ENCODE measurements at regions not wholly inside any gene's neighbourhood (a gene's known extent, or its start where the extent isn't known, plus 50 kb on each side); places are given as distances from the start of the nearest gene placed in this dataset.

- Mint-ChIP-seq H3K4me1 (ENCODE audit: low read depth) (no peaks in the 10 kb centered on the region), H3K4me3 (ENCODE audit: low read depth) (no peak overlapping the region), H3K27ac (no peak overlapping the region), H3K27me3 (ENCODE audit: low read depth) (peaks cover 11% of the 10 kb centered on the region), H3K36me3 (ENCODE audit: low read depth) (no peaks in the 10 kb centered on the region), H3K9me3 (no peaks in the 10 kb centered on the region)
- intact Hi-C loops (cut with micrococcal nuclease) = no loop called here
- no peak for DNase-seq (ENCODE audit: low spot score)
Observed at GRCh38 chr3:72301779-72302178, 516.8 kb upstream of the PROK2 start.

- Mint-ChIP-seq H3K27me3 (ENCODE audit: low read depth) (peaks cover 11% of the 10 kb centered on the region), H3K9me3 (no peaks in the 10 kb centered on the region), H3K4me3 (ENCODE audit: low read depth) (no peak overlapping the region), H3K4me1 (ENCODE audit: low read depth) (no peaks in the 10 kb centered on the region), H3K27ac (no peak overlapping the region), H3K36me3 (ENCODE audit: low read depth) (no peaks in the 10 kb centered on the region)
- DNase-seq (ENCODE audit: low spot score) = no peak
- intact Hi-C loops (cut with micrococcal nuclease) = no loop called here
Observed at GRCh38 chr3:72300621-72301020, 515.7 kb upstream of the PROK2 start.

- Mint-ChIP-seq H3K27me3 (ENCODE audit: low read depth) (peaks cover 6% of the 10 kb centered on the region), H3K4me1 (ENCODE audit: low read depth) (no peaks in the 10 kb centered on the region), H3K9me3 (no peaks in the 10 kb centered on the region), H3K4me3 (ENCODE audit: low read depth) (no peak overlapping the region), H3K27ac (no peak overlapping the region), H3K36me3 (ENCODE audit: low read depth) (no peaks in the 10 kb centered on the region)
- DNase-seq (ENCODE audit: low spot score) = no peak
- intact Hi-C loops (cut with micrococcal nuclease) = no loop called here
Observed at GRCh38 chr3:72299823-72300222, 514.9 kb upstream of the PROK2 start.

GRCh38 chr3:72299321-72299802 lies 514.4 kb upstream of the PROK2 start:
- Mint-ChIP-seq H3K9me3 (no peaks in the 10 kb centered on the region), H3K27me3 (ENCODE audit: low read depth) (peaks cover 5% of the 10 kb centered on the region), H3K27ac (no peak overlapping the region), H3K4me3 (ENCODE audit: low read depth) (no peak overlapping the region), H3K4me1 (ENCODE audit: low read depth) (no peaks in the 10 kb centered on the region), H3K36me3 (ENCODE audit: low read depth) (no peaks in the 10 kb centered on the region)
- intact Hi-C loops (cut with micrococcal nuclease) = no loop called here
- no peak for DNase-seq (ENCODE audit: low spot score)

DNA sequence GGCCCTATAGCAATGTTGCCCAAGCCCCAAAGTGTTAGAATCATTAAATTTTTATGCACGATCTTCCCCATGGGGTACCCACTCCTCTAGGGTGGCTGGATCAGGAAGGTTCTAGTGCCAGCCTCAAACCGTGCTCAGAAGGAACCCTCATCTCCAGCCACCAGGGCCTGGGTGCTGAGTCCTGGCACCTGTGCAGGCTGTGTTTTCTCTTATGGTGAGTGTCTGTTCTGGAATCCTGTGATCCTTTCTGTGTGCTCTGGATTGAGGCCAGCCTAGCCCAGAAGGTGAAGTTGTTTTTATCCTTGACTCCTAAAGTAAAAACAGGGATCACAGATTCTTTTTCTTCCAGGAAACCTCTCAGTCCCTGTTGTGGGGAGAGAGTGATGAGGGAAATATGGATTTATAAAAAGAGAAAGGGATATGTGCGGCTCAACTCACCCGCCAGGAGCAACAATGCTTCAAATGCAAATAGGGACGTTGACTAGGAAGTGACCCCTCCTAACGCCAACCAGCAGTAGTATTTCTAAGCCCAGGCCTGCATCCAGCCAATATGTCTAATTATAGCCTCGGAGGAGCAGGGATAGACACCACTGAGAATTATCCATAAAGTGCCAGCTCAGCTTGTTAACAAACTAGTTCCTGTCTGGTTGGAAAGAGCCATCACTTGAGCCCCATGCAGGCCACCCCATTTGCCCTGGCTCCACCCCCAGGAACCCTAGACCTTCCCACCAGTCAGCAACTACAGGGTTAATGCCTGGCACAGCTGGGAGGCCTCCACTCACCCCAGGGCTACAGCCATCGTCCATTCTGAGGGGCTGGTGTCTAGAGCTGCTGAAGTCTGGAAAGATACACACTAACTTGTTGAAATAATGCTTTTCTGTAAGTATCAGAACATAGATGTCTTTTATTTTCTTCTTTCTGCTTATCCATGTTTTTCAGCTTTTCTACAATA lies 513.5 kb upstream of the PROK2 start:
- no peak overlapping the region for H3K4me3 Mint-ChIP-seq (ENCODE audit: low read depth)
- no peaks in the 10 kb centered on the region for H3K9me3 Mint-ChIP-seq
- H3K27ac Mint-ChIP-seq = no peak overlapping the region
- no peaks in the 10 kb centered on the region for H3K4me1 Mint-ChIP-seq (ENCODE audit: low read depth)
- H3K36me3 Mint-ChIP-seq (ENCODE audit: low read depth) = no peaks in the 10 kb centered on the region
- intact Hi-C loops (cut with micrococcal nuclease) = no loop called here
- no peak for DNase-seq (ENCODE audit: low spot score)
- H3K27me3 Mint-ChIP-seq (ENCODE audit: low read depth) = peaks cover 4% of the 10 kb centered on the region

GRCh38 chr3:72297481-72297880 lies 512.5 kb upstream of the PROK2 start:
- no peak for DNase-seq (ENCODE audit: low spot score)
- no peaks in the 10 kb centered on the region for H3K4me1 Mint-ChIP-seq (ENCODE audit: low read depth)
- H3K27me3 Mint-ChIP-seq (ENCODE audit: low read depth) = peaks cover 4% of the 10 kb centered on the region
- no peak overlapping the region for H3K27ac Mint-ChIP-seq
- H3K9me3 Mint-ChIP-seq = no peaks in the 10 kb centered on the region
- intact Hi-C loops (cut with micrococcal nuclease) = no loop called here
- H3K36me3 Mint-ChIP-seq (ENCODE audit: low read depth) = no peaks in the 10 kb centered on the region
- no peak overlapping the region for H3K4me3 Mint-ChIP-seq (ENCODE audit: low read depth)

GRCh38 chr3:72296477-72297111 lies 511.6 kb upstream of the PROK2 start:
- H3K4me3 Mint-ChIP-seq (ENCODE audit: low read depth) = no peak overlapping the region
- no peaks in the 10 kb centered on the region for H3K9me3 Mint-ChIP-seq
- intact Hi-C loops (cut with micrococcal nuclease) = no loop called here
- no peak overlapping the region for H3K27ac Mint-ChIP-seq
- H3K27me3 Mint-ChIP-seq (ENCODE audit: low read depth) = peaks cover 11% of the 10 kb centered on the region
- no peaks in the 10 kb centered on the region for H3K4me1 Mint-ChIP-seq (ENCODE audit: low read depth)
- no peak for DNase-seq (ENCODE audit: low spot score)
- no peaks in the 10 kb centered on the region for H3K36me3 Mint-ChIP-seq (ENCODE audit: low read depth)

GRCh38 chr3:72295962-72296450 lies 511.1 kb upstream of the PROK2 start:
- no peak overlapping the region for H3K27ac Mint-ChIP-seq
- no peak overlapping the region for H3K4me3 Mint-ChIP-seq (ENCODE audit: low read depth)
- H3K4me1 Mint-ChIP-seq (ENCODE audit: low read depth) = no peaks in the 10 kb centered on the region
- DNase-seq (ENCODE audit: low spot score) = no peak
- peaks cover 11% of the 10 kb centered on the region for H3K27me3 Mint-ChIP-seq (ENCODE audit: low read depth)
- no peaks in the 10 kb centered on the region for H3K9me3 Mint-ChIP-seq
- H3K36me3 Mint-ChIP-seq (ENCODE audit: low read depth) = no peaks in the 10 kb centered on the region
- intact Hi-C loops (cut with micrococcal nuclease) = no loop called here

- no peaks in the 10 kb centered on the region for H3K9me3 Mint-ChIP-seq
- H3K27ac Mint-ChIP-seq = no peak overlapping the region
- no peak overlapping the region for H3K4me3 Mint-ChIP-seq (ENCODE audit: low read depth)
- peaks cover 16% of the 10 kb centered on the region for H3K27me3 Mint-ChIP-seq (ENCODE audit: low read depth)
- no peaks in the 10 kb centered on the region for H3K36me3 Mint-ChIP-seq (ENCODE audit: low read depth)
- no peaks in the 10 kb centered on the region for H3K4me1 Mint-ChIP-seq (ENCODE audit: low read depth)
- intact Hi-C loops (cut with micrococcal nuclease) = no loop called here
- no peak for DNase-seq (ENCODE audit: low spot score)
Observed at GRCh38 chr3:72295276-72295961, 510.5 kb upstream of the PROK2 start.

GRCh38 chr3:72290859-72291638 lies 506.1 kb upstream of the PROK2 start:
- H3K27ac Mint-ChIP-seq = no peak overlapping the region
- no peak overlapping the region for H3K4me3 Mint-ChIP-seq (ENCODE audit: low read depth)
- H3K4me1 Mint-ChIP-seq (ENCODE audit: low read depth) = no peaks in the 10 kb centered on the region
- no peak for DNase-seq (ENCODE audit: low spot score)
- peaks cover 23% of the 10 kb centered on the region for H3K27me3 Mint-ChIP-seq (ENCODE audit: low read depth)
- intact Hi-C loops (cut with micrococcal nuclease) = no loop called here
- H3K9me3 Mint-ChIP-seq = no peaks in the 10 kb centered on the region
- no peaks in the 10 kb centered on the region for H3K36me3 Mint-ChIP-seq (ENCODE audit: low read depth)

GRCh38 chr3:72289692-72290071 lies 504.7 kb upstream of the PROK2 start:
- H3K27ac Mint-ChIP-seq = no peak overlapping the region
- intact Hi-C loops (cut with micrococcal nuclease) = no loop called here

DNA sequence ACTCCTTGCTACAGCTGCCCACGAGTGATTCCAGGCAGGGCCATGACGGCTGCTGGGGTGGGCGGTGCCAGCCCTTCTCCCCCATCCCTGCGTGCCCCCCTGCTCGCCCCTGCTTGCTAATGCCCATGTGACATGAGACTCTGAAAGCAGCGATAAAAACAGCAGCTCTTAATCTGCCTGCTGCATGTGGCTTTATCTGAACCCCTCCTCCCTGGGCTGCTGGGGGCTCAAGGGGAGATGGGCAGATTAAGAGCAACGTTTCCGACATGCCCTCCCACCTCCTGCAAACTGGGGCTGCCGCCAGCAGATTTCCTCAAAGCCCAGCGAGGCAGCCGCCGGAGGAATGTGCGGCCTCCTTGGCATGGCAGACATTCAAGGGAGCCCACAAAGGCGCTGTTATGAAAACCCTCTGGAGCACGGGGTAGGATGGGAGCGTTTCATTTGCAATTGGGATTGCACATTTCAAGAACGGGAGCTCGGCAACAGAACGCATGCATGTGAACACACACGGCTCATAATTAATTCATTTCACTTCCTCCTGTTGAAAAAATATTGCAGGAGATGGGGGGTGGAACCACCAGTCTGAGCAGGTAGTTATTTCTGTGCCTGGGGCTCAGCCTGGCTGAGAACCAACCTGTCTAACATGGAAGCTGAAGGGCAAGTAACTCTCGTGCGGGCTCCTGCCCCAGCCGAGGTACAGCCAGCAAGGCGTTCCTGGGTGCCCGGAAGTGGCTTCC lies 504.2 kb upstream of the PROK2 start:
- DNase-seq (ENCODE audit: low spot score) = no peak
- H3K9me3 Mint-ChIP-seq = no peaks in the 10 kb centered on the region
- no peak overlapping the region for H3K4me3 Mint-ChIP-seq (ENCODE audit: low read depth)
- H3K4me1 Mint-ChIP-seq (ENCODE audit: low read depth) = no peaks in the 10 kb centered on the region
- intact Hi-C loops (cut with micrococcal nuclease) = no loop called here
- H3K27me3 Mint-ChIP-seq (ENCODE audit: low read depth) = peaks cover 26% of the 10 kb centered on the region
- no peak overlapping the region for H3K27ac Mint-ChIP-seq
- no peaks in the 10 kb centered on the region for H3K36me3 Mint-ChIP-seq (ENCODE audit: low read depth)

More at GRCh38 chr3:72289692-72290071, 504.7 kb upstream of the PROK2 start:
- Mint-ChIP-seq H3K27me3 (ENCODE audit: low read depth) (peaks cover 26% of the 10 kb centered on the region), H3K4me1 (ENCODE audit: low read depth) (no peaks in the 10 kb centered on the region), H3K4me3 (ENCODE audit: low read depth) (no peak overlapping the region), H3K9me3 (no peaks in the 10 kb centered on the region), H3K36me3 (ENCODE audit: low read depth) (no peaks in the 10 kb centered on the region)
- DNase-seq (ENCODE audit: low spot score) = no peak

All from activated T-helper 2 cell treated with anti-CD3 and anti-CD28 coated beads, Interferon-gamma antibody, Interleukin-2, Interleukin-4, amounts not matched to agents 10 μg/mL and 5 μg/mL and 100 μg/mL, durations not matched to agents 14 hours and 24 hours and 36 hours (primary cell).